ENCODE measurements at regions not wholly inside any gene's neighbourhood (a gene's known extent, or its start where the extent isn't known, plus 50 kb on each side); places are given as distances from the start of the nearest gene placed in this dataset.

DNA sequence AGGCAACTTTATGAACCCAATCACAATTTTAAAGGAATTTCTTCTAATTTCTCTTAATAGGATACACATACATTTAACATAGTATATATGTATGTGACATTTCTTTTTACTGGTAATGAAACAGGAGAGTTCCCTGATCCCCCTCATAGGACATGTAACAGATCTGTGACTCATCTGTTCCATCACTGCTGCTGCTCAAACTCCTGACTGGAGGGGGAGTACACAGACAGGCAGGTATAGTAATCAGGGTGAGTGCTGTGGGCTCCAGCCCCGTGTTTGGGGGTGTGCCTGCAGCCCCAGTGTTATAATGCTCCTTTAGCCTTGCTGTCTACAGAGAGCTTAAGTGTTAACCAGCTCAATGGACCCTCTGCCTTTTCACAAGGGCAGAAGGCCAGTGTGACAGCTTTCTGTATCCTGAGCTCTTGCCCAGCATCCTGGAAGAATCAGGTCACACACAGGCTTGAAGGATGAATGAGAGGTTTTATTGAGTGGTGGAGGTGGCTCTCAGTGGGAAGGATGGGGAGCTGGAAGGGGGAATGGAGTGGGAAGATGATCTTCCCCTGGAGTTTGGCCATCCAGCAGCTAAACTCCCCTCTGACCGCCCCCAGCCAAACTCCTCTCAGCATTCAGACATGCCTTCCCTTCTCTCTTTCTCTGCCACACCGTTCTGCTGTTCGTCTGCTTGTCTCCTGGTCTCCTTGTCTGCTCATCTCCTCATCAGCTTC lies 161.3 kb downstream of the ZNF608 start:
- no peak for DNase-seq (ENCODE audit: low spot score)

DNA sequence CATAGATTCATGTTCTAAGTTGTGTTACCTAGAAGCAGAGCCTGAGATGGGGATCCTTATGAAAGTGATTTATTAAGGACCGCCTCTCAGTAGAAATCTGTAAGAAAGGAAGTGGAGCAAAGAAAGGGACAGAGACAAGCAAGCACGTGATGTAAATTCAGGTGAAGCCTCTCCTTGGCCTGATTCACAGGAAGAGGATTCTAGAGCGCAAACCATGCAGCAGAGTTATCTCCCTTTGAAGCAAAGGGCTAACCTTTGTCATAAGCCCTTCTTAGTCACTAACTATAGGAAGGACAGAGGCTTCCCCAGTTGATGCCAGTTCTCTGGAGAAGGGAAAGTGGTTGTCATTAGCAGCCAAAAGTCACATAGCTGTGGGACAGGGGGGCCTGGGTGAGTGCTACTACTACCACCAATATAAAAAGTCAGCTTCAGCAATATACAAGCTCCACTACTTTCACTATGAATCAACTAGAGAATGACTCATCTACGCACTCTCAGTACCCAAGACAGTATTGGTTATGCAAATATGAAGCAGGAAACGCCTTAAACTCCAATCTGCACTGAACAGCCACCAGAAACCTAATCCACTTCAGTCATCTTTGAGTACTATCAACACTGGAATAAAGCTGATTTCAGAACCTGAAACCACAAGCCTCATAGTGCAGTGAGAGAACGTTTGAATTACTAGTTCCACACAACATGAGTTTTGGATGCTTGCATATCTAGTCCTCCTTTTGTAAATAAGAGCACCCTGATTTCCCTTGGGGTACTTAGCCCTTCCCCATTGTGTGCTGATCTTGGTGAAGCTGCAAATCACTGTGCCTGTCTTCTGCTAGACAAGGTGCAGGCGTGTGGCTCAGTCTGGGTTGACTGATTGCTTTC lies 162.7 kb downstream of the ZNF608 start:
- no peak for DNase-seq (ENCODE audit: low spot score)

DNA sequence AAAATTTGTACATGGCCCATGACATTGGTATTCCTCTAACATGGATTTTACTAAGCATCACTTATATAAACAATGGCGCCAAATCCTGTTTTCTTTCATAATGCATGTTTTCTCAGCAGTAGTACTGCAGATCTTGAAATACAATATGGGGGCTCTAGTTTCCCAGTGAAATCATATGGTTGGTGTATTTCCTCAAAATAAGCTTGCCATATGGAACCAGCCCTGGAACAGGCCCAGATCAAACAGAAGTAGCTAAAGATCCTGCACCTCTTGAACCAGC lies 163.9 kb downstream of the ZNF608 start:
- DNase-seq (ENCODE audit: low spot score) = no peak

DNA sequence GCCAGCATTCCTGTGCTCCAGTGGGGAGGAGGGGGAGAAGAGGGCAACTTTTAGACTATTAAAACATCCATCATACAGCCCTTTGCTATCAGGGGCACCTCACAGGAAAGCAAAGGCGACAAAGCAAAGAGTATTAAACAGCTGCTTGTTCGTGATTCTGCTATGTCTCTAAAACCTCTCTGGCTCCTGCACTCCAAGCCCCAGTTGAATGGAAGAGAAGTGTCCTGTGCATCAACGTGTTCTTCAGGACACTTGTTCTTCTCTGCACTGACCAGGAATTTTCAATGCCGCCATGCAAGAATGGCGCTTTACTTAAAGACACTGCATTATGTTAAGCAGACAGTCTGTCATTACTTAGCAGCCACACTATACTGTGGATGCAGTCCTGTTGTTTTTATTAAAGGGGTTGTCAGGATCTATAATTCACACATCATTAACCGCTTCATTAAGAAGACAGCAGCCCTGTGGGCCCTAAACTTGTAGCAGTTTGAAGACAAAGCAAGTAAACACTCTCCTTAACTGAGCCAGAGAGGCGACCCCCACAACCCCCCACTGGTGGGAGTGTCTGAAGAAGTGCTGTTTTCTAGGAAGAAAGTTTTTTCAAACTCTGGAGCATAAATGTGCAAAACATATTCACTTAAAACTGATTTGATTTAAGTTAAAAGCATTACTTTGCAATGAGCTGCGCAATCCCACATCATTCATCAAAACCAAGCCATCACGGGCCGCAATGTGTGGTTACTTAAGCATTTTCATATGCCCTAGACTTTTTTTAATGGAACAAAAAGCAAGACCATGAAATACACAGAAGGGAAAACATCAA lies 164.5 kb downstream of the ZNF608 start:
- DNase-seq (ENCODE audit: low spot score) = no peak

GRCh38 chr5:124580925-124581737 lies 165.3 kb downstream of the ZNF608 start:
- no peak for DNase-seq (ENCODE audit: low spot score)

DNA sequence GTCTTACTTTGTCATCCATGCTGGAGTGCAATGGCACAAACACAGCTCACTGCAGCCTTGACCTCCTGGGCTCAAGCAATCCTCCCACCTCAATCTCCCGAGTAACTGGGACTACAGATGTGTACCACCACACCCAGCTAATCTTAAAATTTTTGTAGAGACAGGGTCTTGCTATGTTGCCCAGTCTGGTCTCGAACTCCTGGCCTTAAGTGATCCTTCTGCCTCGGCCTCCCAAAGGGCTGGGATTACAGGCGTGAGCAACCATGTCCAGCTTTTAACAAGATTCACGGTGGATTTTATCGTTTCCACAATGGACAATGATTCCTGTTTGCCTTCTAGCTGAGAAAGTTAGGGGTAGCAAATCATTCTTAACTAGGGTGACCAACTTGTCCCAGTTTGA lies 165.9 kb downstream of the ZNF608 start:
- DNase-seq (ENCODE audit: low spot score) = no peak

- DNase-seq (ENCODE audit: low spot score) = no peak
These were observed 169.5 kb downstream of the ZNF608 start for GRCh38 chr5:124576848-124577409.

DNA sequence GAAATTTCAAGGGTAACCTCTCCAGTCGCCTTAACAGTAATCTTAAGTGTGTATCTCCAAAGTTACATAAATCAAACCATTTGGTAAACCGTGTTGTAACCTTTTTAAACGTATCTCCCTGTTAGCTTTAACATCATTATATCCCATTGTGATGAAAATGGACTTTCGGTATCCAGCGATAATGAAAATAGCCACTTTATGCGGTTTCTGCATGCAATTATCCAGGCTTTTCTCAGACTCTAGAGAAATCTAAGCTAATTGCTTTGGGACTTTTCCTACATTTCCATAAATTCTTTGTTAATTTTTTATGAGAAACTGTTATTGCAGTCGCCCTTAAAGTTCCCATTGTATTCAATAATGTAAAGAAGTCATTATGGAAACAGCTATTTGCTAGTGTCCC lies 170.7 kb downstream of the ZNF608 start:
- DNase-seq (ENCODE audit: low spot score) = no peak

DNA sequence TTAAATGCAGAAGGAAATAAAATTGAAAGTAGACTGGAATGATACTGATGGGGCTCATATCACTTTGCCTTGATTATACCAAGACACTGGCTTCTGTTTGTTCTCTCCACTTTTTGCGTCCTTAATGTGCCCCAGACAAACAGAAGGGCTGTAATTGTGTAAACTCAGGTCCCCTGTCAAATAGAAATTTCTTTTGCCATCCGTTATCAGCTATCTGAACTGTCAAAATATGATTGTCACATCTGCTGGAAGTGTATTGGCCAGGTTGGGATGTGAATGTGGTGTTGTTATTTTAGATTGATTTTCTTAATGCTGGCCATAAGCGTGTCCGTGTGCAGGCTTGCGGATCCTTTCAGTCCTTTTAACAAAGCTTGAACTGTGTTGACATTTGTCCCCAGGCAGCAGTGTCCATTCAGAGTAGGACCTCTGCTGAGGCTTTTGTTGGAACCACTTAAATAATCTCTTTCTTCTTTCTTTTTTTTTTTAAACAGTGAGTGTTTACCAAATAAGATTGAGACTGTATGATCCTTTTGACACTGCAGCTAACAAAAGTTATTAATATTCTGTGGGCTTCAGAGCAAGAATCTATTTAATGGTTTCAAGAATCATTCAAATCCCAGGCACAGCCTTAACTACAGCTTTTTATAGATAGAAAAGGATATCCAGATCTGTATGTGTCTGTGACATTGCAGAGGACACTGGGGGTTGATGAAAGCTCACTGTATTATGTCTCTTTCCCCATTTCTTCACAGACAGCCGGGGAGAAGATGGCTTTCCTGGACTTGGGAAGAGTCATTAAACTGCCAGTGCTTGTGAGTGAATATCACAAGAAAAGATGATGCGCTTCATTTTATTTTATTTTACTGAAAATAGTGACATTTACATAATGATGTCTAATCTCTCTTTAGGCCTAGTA lies 171.7 kb downstream of the ZNF608 start:
- DNase-seq (ENCODE audit: low spot score) = no peak

DNA sequence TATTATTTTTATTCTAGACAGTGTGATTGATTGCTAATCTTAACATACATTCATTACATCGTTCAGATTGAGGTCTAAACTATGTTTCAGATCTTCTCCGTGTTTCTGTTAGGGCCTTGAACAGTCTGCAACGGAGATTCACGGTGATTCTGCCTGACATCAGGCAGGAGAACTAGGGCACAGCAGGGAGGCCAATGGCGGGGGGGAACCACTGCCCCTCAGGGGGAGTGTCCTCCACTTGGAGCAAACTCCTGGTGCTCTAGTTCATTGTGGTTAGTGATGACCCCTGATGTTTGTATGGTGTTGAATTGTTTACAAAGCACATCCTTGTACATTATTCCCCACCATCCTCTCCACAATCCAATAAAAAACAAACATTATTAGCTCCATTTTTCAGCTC lies 173.5 kb downstream of the ZNF608 start:
- peak; percentile 6 for DNase-seq (ENCODE audit: low spot score)

- DNase-seq (ENCODE audit: low spot score) = no peak
These were observed 176.0 kb downstream of the ZNF608 start for GRCh38 chr5:124570285-124571035.

GRCh38 chr5:124566875-124567450 lies 179.5 kb downstream of the ZNF608 start:
- DNase-seq (ENCODE audit: low spot score) = no peak

GRCh38 chr5:124561451-124561850 lies 185.0 kb downstream of the ZNF608 start:
- no peak for DNase-seq (ENCODE audit: low spot score)

DNA sequence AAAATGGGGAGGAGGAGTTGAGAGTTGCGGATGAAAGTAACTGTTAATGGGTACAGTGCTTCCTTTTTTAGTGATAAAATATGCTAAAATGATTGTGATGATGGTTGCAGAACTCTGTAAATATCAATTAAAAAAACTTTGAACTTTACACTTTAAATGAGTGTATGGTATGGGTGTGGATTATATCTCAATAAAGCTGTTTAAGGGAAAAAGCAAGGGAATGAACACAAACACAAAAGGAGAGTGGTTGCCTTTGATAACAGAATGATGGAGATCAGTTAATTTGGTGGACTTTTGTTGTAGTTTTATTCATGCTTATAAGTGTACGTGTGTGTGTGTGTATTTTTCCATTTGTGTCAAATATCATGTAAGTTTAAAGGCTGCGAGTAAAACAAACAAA lies 186.1 kb downstream of the ZNF608 start:
- no peak for DNase-seq (ENCODE audit: low spot score)

GRCh38 chr5:124557761-124558160 lies 188.7 kb downstream of the ZNF608 start:
- no peak for DNase-seq (ENCODE audit: low spot score)

GRCh38 chr5:124554746-124555578 lies 191.5 kb downstream of the ZNF608 start:
- DNase-seq (ENCODE audit: low spot score) = no peak

GRCh38 chr5:124553911-124554310 lies 192.5 kb downstream of the ZNF608 start:
- no peak for DNase-seq (ENCODE audit: low spot score)

DNA sequence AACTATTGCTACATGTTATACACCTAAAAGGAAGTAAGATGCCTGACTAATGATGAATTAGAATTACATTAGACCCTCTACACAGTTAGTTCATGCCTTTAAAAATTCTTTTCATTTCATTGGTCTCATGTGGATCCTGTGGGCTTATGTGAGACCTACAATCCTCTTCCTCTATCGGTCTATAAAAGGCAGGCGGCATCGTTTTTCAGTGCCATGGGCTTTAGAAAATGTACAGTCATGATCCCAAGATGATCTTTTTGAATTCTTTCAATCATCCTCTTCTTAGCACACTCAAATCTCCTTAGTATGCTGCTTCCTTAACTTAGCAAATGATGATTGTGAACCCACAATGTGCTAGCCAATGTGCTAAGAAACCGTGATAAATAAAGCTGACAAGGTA lies 193.9 kb downstream of the ZNF608 start:
- DNase-seq (ENCODE audit: low spot score) = no peak

DNA sequence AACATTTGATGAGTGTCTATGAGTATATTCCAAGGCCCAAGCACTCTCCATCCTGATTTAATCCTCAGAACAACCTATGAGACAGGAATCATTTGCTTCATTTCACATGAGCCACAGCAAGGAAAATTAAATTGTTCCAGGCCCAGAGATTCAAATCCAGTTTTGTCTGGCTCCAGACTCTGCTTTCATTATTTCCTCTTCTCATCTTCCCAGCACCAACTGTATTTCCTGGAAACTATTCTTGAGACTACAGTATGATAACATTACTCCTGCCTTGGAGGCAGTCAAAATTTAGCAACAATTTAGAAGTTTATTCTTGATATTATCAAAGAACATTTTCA lies 194.5 kb downstream of the ZNF608 start:
- DNase-seq (ENCODE audit: low spot score) = no peak

Data from cerebellar cortex (tissue), 1 donor.